Subcutaneous abdominal adipose tissue (tissue), 5 donors: ENCODE measurements at regions not wholly inside any gene's neighbourhood (a gene's known extent, or its start where the extent isn't known, plus 50 kb on each side); places are given as distances from the start of the nearest gene placed in this dataset.

Experiments used
- H3K27ac ChIP-seq: one replicate; pipeline ENCODE4 v1.7.0; 2013; ENCODE audit warnings: low read depth, mild to moderate bottlenecking, inconsistent platforms, low read length, moderate library complexity
- H3K27me3 ChIP-seq, 5 donors: one replicate each; pipeline ENCODE4 v1.7.0; 2013; ENCODE audit warnings: low read length in 5 of 5, inconsistent platforms in 1 of 5; ENCODE audit not compliant: control insufficient read depth in 5 of 5, insufficient read depth in 4 of 5
- H3K36me3 ChIP-seq, 5 donors: one replicate each; pipeline ENCODE4 v1.7.0; 2013; ENCODE audit warnings: low read length in 5 of 5; ENCODE audit not compliant: control insufficient read depth in 5 of 5, insufficient read depth in 5 of 5
- H3K4me1 ChIP-seq, 5 donors: one replicate each; pipeline ENCODE4 v1.7.0; 2013; ENCODE audit warnings: low read length in 5 of 5, mild to moderate bottlenecking in 3 of 5, moderate library complexity in 1 of 5; ENCODE audit not compliant: control insufficient read depth in 5 of 5, insufficient read depth in 5 of 5
- H3K4me3 ChIP-seq, 5 donors: one replicate each; pipeline ENCODE4 v1.7.0; 2013; ENCODE audit warnings: low read length in 5 of 5, low read depth in 1 of 5
- H3K9ac ChIP-seq, 5 donors: one replicate each; pipeline ENCODE4 v1.7.0; 2013; ENCODE audit warnings: low read length in 5 of 5, mild to moderate bottlenecking in 4 of 5, moderate library complexity in 3 of 5
- H3K9me3 ChIP-seq, 5 donors: one replicate each; pipeline ENCODE4 v1.7.0; 2013; ENCODE audit warnings: low read length in 5 of 5; ENCODE audit not compliant: control insufficient read depth in 5 of 5
- donor health status: healthy.
- donor health status: healthy.
- donor health status: healthy.
- donor health status: healthy.
- donor health status: healthy.

DNA sequence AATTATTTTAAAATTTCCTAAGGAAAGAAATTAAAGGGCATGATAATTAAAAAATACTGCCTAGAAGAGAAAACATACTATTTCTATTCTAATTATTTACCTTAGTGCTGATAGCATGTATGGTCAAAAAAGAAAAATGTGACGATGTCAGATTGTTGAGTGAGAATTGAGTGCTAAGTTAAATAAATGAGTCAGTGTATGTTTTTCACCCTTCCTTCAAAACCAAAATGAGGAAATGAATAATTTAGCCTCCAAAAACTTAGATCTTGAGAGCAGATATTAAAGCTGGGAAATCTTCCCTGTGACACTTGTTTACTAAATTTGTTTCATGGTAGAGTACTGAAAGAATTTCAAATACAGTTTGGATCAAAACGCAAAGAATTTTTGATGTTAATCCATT, 58.6 kb upstream of the NYAP2 start:
- no peaks in the 10 kb centered on the region for H3K27me3 ChIP-seq
- H3K36me3 ChIP-seq = no peaks in the 10 kb centered on the region
- H3K27ac ChIP-seq = no peak overlapping the region
- no peak overlapping the region for H3K4me3 ChIP-seq
- no peaks in the 10 kb centered on the region for H3K4me1 ChIP-seq
- H3K9me3 ChIP-seq = peaks cover 0 to 3% (median 2%) of the 10 kb centered on the region in 5 donors
- no peak overlapping the region for H3K9ac ChIP-seq

DNA sequence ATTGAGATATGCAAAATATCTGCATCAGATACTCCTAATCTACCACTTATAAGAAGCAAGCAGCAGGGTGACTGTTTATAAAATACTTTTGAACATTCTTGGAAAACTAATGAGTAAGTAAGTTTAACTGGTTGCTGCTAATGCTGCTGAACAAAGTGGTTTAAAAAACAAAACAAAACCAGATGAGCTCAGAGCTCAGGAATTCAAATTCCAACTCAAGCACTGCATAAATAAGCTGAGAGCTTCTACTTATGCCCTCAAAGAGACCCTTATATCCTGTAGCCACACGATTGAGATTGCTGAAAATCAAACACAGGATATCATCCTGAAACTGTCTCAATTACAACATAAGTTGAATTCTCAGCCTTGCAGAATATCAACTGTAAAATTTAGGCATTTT, 62.3 kb upstream of the NYAP2 start:
- Histone ChIP-seq H3K4me3 (no peak overlapping the region), H3K27ac (no peak overlapping the region), H3K36me3 (no peaks in the 10 kb centered on the region), H3K27me3 (no peaks in the 10 kb centered on the region), H3K4me1 (no peaks in the 10 kb centered on the region), H3K9me3 (no peaks in the 10 kb centered on the region), H3K9ac (no peak overlapping the region)

DNA sequence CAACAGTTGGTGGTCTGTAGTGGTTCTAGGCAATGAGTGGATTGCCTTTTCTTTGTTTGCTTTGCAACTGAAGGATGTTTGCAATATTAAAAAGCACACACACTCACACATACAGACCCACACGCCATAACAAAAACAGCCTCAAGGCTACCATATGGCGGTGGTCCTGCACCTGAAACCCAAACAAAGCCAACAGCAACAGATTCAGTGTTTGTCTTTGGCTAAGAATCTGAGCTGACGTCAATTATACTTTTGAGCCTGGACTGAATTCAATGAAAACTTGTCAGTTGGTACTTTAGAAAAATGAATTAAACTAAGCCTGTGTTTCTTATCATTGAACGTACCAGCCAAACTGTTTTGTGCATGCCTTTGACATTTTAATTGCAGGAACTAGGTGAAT, 65.0 kb upstream of the NYAP2 start:
- Histone ChIP-seq H3K27ac (no peak overlapping the region), H3K9ac (no peak overlapping the region), H3K4me1 (no peaks in the 10 kb centered on the region), H3K9me3 (no peaks in the 10 kb centered on the region), H3K36me3 (no peaks in the 10 kb centered on the region), H3K27me3 (no peaks in the 10 kb centered on the region), H3K4me3 (no peak overlapping the region)

DNA sequence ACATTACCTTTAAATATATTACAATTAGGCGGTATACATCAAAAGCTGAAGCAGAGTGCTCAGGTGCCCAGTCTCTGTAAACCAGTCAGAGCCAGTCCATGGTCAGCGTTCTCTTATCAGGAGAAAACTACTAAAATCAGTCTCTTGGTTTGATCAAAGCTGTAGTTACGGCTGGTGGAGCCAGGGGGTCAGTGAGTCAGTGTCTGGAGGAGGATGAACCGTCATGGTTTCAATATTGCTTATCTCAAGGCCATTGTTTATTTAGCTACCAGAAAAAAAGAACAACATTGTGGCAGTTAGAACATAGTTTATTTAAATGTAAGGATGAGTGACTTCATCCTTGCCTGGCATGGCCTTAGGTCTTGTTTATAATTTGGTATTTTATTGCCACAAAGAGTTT, 71.3 kb upstream of the NYAP2 start:
- Histone ChIP-seq H3K27me3 (no peaks in the 10 kb centered on the region), H3K4me1 (no peaks in the 10 kb centered on the region), H3K27ac (no peak overlapping the region), H3K9ac (no peak overlapping the region), H3K4me3 (no peak overlapping the region), H3K9me3 (no peaks in the 10 kb centered on the region), H3K36me3 (no peaks in the 10 kb centered on the region)

DNA sequence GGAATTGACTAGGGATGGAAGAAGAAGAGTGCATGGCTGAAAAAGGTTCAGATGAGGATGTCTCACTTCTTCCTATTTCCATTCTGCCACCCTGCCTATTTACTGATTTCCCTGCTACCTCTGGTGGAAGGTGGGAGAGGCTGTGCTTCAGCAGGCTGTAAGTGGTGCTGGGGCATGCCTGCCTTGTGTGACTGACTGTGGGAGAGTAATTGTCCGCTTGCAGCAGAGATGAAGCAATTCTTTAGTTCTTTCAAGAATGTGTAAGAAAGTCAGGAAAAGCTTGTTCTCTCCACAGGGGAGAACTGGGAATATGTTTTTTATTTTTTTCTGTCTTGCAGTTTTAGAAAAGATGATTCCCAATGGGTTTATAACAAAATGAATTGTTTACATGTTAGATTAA, 72.5 kb upstream of the NYAP2 start:
- no peak overlapping the region for H3K4me3 ChIP-seq
- no peak overlapping the region for H3K9ac ChIP-seq
- H3K4me1 ChIP-seq = no peaks in the 10 kb centered on the region
- no peaks in the 10 kb centered on the region for H3K9me3 ChIP-seq
- no peaks in the 10 kb centered on the region for H3K36me3 ChIP-seq
- no peak overlapping the region for H3K27ac ChIP-seq
- H3K27me3 ChIP-seq = no peaks in the 10 kb centered on the region

DNA sequence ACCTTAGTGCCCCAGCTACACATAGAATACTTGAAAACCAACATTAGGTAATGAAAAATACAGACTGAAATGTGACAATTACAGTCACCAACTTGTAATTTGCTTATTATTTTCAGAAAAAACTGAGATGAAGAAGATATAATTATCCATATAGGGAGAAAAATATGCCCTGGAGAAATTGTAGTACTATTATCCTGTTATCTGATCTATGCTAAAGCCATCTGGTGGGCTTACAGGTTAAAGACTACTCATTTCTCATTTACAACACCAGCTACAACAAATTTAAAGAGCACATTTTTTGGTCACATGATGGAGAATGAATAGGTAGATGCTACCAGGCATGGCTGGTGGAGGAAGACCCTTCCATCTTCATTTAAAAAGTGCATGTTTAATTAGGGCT, 79.6 kb upstream of the NYAP2 start:
- H3K36me3 ChIP-seq = no peaks in the 10 kb centered on the region
- H3K27me3 ChIP-seq = no peaks in the 10 kb centered on the region
- no peak overlapping the region for H3K9ac ChIP-seq
- no peaks in the 10 kb centered on the region for H3K4me1 ChIP-seq
- peaks cover 3 to 8% (median 6%) of the 10 kb centered on the region in 5 donors for H3K9me3 ChIP-seq
- H3K4me3 ChIP-seq = no peak overlapping the region
- H3K27ac ChIP-seq = no peak overlapping the region

DNA sequence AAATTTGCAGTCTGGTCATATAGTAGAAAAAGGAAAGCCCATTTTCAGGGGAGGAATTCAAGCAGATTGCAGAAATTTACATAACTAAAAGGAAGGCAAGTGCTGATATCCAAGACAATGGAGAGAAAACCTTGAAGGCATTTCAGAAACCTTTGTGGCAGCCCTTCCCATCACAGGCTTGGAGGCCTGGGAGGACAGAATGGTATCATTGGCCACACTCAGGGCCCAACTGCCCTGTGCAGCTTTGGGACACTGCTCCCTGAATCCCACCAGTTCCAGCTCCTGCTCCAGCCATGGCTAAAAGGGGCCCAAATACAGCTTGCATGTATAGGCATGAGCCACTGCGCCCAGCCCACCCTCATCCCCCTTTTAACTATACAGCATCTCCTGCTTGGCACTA, 81.1 kb upstream of the NYAP2 start:
- Histone ChIP-seq H3K9me3 (peaks cover 3 to 8% (median 6%) of the 10 kb centered on the region in 5 donors), H3K27ac (no peak overlapping the region), H3K4me3 (no peak overlapping the region), H3K36me3 (no peaks in the 10 kb centered on the region), H3K9ac (no peak overlapping the region), H3K27me3 (no peaks in the 10 kb centered on the region), H3K4me1 (no peaks in the 10 kb centered on the region)

DNA sequence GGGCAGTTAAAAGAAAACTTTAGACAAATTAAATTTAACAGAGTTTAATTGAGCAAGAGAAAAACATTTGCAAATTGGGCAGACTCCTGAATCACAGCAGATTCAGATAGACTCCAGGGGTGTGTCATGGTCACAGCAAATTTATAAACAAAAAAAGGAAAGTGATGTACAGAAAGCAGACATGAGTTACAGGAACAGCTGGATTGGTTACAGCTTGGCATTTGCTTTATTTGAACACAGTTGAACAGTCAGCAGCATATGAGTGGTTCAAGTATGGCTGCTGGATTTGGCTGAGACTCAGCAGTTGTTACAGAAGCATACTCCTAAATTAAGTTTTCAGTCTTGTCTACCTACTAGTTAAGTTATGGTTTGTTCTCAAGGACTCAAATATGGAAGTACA, 82.3 kb upstream of the NYAP2 start:
- Histone ChIP-seq H3K4me3 (no peak overlapping the region), H3K4me1 (no peaks in the 10 kb centered on the region), H3K27me3 (no peaks in the 10 kb centered on the region), H3K27ac (no peak overlapping the region), H3K36me3 (no peaks in the 10 kb centered on the region), H3K9ac (no peak overlapping the region), H3K9me3 (peaks cover 3 to 8% (median 6%) of the 10 kb centered on the region in 5 donors)

DNA sequence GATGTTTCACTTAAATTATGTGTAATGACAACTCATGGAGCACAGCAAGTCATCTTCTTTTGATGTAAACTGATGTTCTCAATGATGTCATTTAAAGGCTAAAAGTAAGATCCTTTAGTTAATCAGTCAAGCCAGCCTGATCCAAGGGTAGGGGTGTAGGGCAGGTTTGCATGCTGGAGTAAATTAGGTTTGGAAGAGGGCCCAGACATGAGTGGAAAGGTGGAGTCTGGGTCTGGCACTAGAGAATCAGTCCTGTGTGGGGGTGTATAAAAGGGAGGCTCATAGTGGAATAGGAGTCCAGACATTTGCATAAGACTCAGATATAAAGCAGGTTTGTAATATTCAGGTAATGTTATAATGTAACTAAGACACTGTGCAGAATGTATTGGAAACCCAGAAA, 88.8 kb upstream of the NYAP2 start:
- no peak overlapping the region for H3K27ac ChIP-seq
- H3K36me3 ChIP-seq = no peaks in the 10 kb centered on the region
- no peaks in the 10 kb centered on the region for H3K4me1 ChIP-seq
- H3K27me3 ChIP-seq = no peaks in the 10 kb centered on the region
- peaks cover 0 to 3% (median 0%) of the 10 kb centered on the region in 5 donors for H3K9me3 ChIP-seq
- H3K4me3 ChIP-seq = no peak overlapping the region
- no peak overlapping the region for H3K9ac ChIP-seq

DNA sequence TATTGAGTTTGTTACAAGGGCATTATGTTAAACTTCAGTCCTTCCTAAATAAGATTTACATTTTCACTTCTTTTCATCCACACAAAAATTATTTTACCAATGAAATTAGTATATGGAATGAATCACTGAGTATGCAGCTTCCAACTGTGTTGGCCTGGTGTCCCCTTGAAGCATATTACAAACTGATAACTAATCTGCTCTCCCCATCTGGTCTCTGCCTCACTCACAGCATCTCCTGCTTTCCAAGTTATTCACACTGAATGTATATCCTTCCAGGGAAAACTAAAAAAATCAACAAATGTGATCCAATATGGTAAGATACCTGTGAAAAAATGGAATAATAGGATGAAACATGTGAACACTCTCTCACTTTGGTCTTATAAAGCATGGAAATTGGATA, 90.0 kb upstream of the NYAP2 start:
- Histone ChIP-seq H3K4me3 (no peak overlapping the region), H3K9me3 (no peaks in the 10 kb centered on the region), H3K4me1 (no peaks in the 10 kb centered on the region), H3K9ac (no peak overlapping the region), H3K27me3 (no peaks in the 10 kb centered on the region), H3K27ac (no peak overlapping the region), H3K36me3 (no peaks in the 10 kb centered on the region)

DNA sequence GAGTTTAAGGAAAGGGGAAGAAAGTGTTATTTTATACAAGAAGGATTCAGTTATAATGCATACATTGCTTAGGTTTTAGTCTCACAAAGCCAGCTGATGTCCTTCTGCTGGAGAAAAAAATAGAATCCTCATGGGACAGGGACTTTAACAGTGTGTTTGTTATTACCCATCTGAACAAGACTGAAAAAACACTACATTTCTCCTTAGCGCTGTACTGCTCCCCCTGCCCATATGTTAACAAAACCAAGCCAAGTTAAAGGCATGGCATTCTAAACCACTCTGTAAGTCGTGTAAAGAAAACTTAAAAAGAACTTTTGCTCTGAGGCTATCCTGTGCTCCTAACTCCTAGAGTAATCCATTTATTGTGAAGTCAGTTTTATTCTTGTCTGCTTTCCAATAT, 102.6 kb upstream of the NYAP2 start:
- Histone ChIP-seq H3K9ac (no peak overlapping the region), H3K4me3 (no peak overlapping the region), H3K4me1 (peaks cover 0 to 2% (median 0%) of the 10 kb centered on the region in 5 donors), H3K36me3 (no peaks in the 10 kb centered on the region), H3K27ac (no peak overlapping the region), H3K9me3 (peaks cover 0 to 14% (median 3%) of the 10 kb centered on the region in 5 donors), H3K27me3 (no peaks in the 10 kb centered on the region)
